ENCODE measurements at regions not wholly inside any gene's neighbourhood (a gene's known extent, or its start where the extent isn't known, plus 50 kb on each side); places are given as distances from the start of the nearest gene placed in this dataset.

- no peak overlapping the region for H3K4me2 ChIP-seq (ENCODE audit: low read length)
- TF ChIP-seq CTCF (conservative IDR thresholded peaks at IDR 0.05; ENCODE audit: low read depth, low read length): no peak
- no peak for TF ChIP-seq EZH2phosphoT487 (IDR thresholded peaks at IDR 0.05; ENCODE audit: borderline replicate concordance, low read length)
- no peak for TF ChIP-seq EZH2 (IDR thresholded peaks at IDR 0.05; ENCODE audit: low read length, unreplicated experiment)
- H3K4me1 ChIP-seq (ENCODE audit: insufficient read depth, low read length): no peaks in the 10 kb centered on the region
- no peak overlapping the region for H3K27ac ChIP-seq (ENCODE audit: low read length)
- H3K79me2 ChIP-seq (ENCODE audit: low read length): no peaks in the 10 kb centered on the region
- no peak overlapping the region for H3K9ac ChIP-seq (ENCODE audit: low read length)
- no peak overlapping the region for H2AFZ ChIP-seq (ENCODE audit: low read length)
- no peak for DNase-seq
- no peaks in the 10 kb centered on the region for H3K9me2 ChIP-seq (replicated peaks; ENCODE audit: low read length)
- ChIA-PET CTCF (no interaction called here), POLR2A (ENCODE audit: unreplicated experiment) (no interaction called here)
- H4K20me1 ChIP-seq (ENCODE audit: low read length): no peaks in the 10 kb centered on the region
- intact Hi-C loops (cut with micrococcal nuclease): no loop called here
- H3F3A ChIP-seq (ENCODE audit: low read length, unreplicated experiment): no peaks in the 10 kb centered on the region
- H3K36me3 ChIP-seq (ENCODE audit: low read depth, low read length): no peaks in the 10 kb centered on the region
- no TSS peak for BruUV-seq (replicated peaks)
- no peak overlapping the region for H3K4me3 ChIP-seq (ENCODE audit: low read length)
- peaks cover 3% of the 10 kb centered on the region; the same call in 1 of the 2 replicates for H3K9me3 ChIP-seq (ENCODE audit: low read length)
- ATAC-seq: no peak
- no peaks in the 10 kb centered on the region for H3K27me3 ChIP-seq (ENCODE audit: low read length)
Observed at GRCh38 chr2:76381624-76382023, 670.9 kb upstream of the GCFC2 start.

- no peaks in the 10 kb centered on the region for H3K27me3 ChIP-seq (ENCODE audit: low read length)
- DNase-seq: no peak
- H4K20me1 ChIP-seq (ENCODE audit: low read length): no peaks in the 10 kb centered on the region
- no peak overlapping the region for H3K4me2 ChIP-seq (ENCODE audit: low read length)
- peaks cover 3% of the 10 kb centered on the region; the same call in 1 of the 2 replicates for H3K9me3 ChIP-seq (ENCODE audit: low read length)
- no peaks in the 10 kb centered on the region for H3K4me1 ChIP-seq (ENCODE audit: insufficient read depth, low read length)
- no peak for TF ChIP-seq CTCF (conservative IDR thresholded peaks at IDR 0.05; ENCODE audit: low read depth, low read length)
- TF ChIP-seq EZH2phosphoT487 (IDR thresholded peaks at IDR 0.05; ENCODE audit: borderline replicate concordance, low read length): no peak
- no peak for TF ChIP-seq EZH2 (IDR thresholded peaks at IDR 0.05; ENCODE audit: low read length, unreplicated experiment)
- ChIA-PET CTCF (no interaction called here), POLR2A (ENCODE audit: unreplicated experiment) (no interaction called here)
- no peak overlapping the region for H3K4me3 ChIP-seq (ENCODE audit: low read length)
- no peak overlapping the region for H3K27ac ChIP-seq (ENCODE audit: low read length)
- no peaks in the 10 kb centered on the region for H3F3A ChIP-seq (ENCODE audit: low read length, unreplicated experiment)
- no peaks in the 10 kb centered on the region for H3K9me2 ChIP-seq (replicated peaks; ENCODE audit: low read length)
- H3K79me2 ChIP-seq (ENCODE audit: low read length): no peaks in the 10 kb centered on the region
- H2AFZ ChIP-seq (ENCODE audit: low read length): no peak overlapping the region
- no peaks in the 10 kb centered on the region for H3K36me3 ChIP-seq (ENCODE audit: low read depth, low read length)
- no peak for ATAC-seq
- no TSS peak for BruUV-seq (replicated peaks)
- H3K9ac ChIP-seq (ENCODE audit: low read length): no peak overlapping the region
- intact Hi-C loops (cut with micrococcal nuclease): no loop called here
Observed at GRCh38 chr2:76378140-76378539, 667.4 kb upstream of the GCFC2 start.

- Histone ChIP-seq H3K9me3 (ENCODE audit: low read length) (no peaks in the 10 kb centered on the region), H3K4me3 (ENCODE audit: low read length) (no peak overlapping the region), H3K27ac (ENCODE audit: low read length) (no peak overlapping the region), H3K4me1 (ENCODE audit: insufficient read depth, low read length) (no peaks in the 10 kb centered on the region), H3K36me3 (ENCODE audit: low read depth, low read length) (no peaks in the 10 kb centered on the region), H3K27me3 (ENCODE audit: low read length) (no peaks in the 10 kb centered on the region), H3K9me2 (replicated peaks; ENCODE audit: low read length) (no peaks in the 10 kb centered on the region), H3K79me2 (ENCODE audit: low read length) (no peaks in the 10 kb centered on the region), H3K9ac (ENCODE audit: low read length) (no peak overlapping the region), H4K20me1 (ENCODE audit: low read length) (no peaks in the 10 kb centered on the region), H2AFZ (ENCODE audit: low read length) (no peak overlapping the region), H3K4me2 (ENCODE audit: low read length) (no peak overlapping the region), H3F3A (ENCODE audit: low read length, unreplicated experiment) (no peaks in the 10 kb centered on the region)
- POLR2A ChIA-PET (ENCODE audit: unreplicated experiment): no interaction called here
- TF ChIP-seq EZH2phosphoT487 (IDR thresholded peaks at IDR 0.05; ENCODE audit: borderline replicate concordance, low read length): no peak
- TF ChIP-seq CTCF (conservative IDR thresholded peaks at IDR 0.05; ENCODE audit: low read depth, low read length): no peak
- TF ChIP-seq EZH2 (IDR thresholded peaks at IDR 0.05; ENCODE audit: low read length, unreplicated experiment): no peak
- DNase-seq: no peak
- CTCF ChIA-PET: no interaction called here
- no TSS peak for BruUV-seq (replicated peaks)
- intact Hi-C loops (cut with micrococcal nuclease): no loop called here
- no peak for ATAC-seq
Observed at GRCh38 chr2:76341439-76341838, 630.7 kb upstream of the GCFC2 start.
